Stimulated activated CD4-positive, alpha-beta T cell treated with anti-CD3 and anti-CD28 coated beads, Interleukin-15, amount 100 ng/mL, for 24 hours (primary cell): ENCODE measurements at regions not wholly inside any gene's neighbourhood (a gene's known extent, or its start where the extent isn't known, plus 50 kb on each side); places are given as distances from the start of the nearest gene placed in this dataset.
"Not testable (repeated sequence)": the region's sequence is repeated elsewhere in the genome, so short reads cannot be mapped to it uniquely, and the experiment has no call there.

Experiments used
- DNase-seq: peaks from one replicate; pipeline ENCODE4 v3.0.0-alpha.2; 2020

DNA sequence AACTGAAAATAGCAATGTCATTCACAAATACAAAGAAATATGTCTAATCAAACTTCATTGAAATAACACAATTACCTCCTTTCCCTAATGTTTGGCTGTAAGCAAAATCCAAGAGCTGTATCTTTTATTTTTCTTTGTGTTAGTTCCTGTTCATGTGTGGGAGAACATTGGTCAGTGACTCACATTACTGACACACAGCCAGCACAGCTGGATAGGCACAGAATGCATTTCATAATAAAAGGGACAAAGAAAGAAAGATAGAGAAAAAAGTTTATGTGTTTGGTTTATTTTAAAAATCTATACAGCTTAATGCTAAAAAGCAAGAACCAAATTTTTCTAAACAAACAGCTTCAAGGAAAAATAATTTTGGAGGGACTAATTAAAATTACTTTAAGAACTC lies 185.6 kb upstream of the COL3A1 start:
- DNase-seq: no peak

DNA sequence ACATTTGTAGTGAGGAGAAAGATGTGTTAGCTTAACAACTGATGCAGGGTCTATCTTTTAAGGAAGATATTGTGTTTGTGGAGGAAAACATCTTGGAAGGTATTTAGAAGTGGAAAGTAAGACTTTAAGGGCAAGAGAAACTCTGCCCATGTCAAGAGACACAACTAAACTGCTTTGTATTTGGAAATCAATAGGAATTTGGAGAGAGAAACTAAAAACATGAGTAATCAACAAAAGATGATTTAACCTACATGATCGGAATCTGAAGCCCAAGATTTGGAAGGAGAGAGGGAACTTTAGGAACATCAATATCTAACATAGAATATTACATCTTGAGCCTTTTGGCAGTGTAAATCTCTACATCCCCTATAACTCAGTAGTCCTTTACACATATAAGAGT lies 184.2 kb upstream of the COL3A1 start:
- DNase-seq: no peak

DNA sequence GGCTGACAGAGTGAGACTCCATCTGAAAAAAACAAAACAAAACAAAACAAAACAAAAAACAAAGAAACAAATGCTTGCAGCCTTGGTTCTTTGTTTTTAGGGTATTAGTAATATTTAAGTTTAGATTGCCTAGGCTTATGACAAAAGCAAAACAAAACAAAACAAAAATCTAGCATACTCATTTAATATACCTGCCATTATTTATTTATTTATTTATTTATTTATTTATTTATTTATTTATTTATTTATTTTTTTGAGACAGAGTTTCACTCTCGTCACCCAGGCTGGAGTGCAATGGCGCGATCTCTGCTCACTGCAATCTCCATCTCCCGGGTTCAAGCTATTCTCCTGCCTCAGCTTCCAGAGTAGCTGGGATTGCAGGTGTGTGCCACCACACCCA lies 179.7 kb upstream of the COL3A1 start:
- not testable (repeated sequence) for DNase-seq

DNA sequence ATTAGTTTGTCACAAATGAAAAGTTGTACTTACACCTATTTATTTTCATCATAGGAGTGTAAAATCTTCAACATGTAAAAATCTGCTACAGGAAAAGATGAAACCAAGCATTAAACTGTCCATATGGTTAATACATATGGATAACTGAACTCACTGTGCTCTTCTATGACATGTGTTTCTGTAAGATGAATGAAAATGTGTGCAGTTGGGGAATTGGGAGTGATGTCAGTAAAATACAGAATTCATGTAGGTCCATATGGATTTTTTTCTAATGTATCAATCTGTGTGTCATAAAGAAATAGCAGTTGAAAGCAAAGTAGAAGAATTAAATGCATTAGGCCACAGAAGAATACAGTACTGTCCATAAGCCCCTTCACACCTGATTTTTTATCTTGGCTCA lies 178.4 kb upstream of the COL3A1 start:
- no peak for DNase-seq

- no peak for DNase-seq
Measured at GRCh38 chr2:188797371-188797770, 176.8 kb upstream of the COL3A1 start.

DNA sequence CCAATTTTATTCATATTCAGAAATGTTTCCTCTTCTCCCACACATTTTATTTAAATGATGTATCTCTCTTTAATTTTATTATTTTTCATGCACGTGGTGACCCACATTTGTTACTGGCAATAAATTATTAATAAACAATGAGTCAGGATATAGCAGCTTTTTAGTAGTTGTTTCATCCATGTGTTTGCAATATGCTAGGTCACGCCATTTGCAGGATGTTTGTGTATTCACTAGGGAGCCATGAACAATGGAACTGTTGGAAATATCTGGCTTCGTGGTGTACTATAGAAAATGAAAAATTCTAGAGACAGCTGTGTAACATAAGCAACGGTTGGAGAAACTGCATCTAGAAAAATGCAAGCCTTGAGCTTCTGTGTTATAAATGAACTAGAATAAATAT lies 176.0 kb upstream of the COL3A1 start:
- no peak for DNase-seq

DNA sequence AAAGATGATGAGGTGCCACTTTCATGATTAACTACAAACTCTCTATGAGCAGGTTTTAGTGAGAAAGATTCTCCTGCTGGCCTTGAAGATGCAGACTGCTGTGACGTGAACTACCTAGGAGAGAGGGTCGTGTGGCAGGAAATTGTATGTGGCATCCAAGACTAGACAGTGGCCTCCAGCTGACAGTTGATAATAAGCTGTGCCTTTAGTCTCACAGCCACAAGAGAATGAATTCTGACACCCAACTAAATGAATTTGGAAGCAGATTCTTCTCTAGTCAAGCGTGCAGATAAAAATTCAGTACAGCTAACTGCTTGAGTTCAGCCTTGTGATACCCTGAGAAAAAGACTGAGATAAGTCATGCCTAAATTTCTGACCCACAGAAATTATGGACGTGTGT lies 169.0 kb upstream of the COL3A1 start:
- no peak for DNase-seq

DNA sequence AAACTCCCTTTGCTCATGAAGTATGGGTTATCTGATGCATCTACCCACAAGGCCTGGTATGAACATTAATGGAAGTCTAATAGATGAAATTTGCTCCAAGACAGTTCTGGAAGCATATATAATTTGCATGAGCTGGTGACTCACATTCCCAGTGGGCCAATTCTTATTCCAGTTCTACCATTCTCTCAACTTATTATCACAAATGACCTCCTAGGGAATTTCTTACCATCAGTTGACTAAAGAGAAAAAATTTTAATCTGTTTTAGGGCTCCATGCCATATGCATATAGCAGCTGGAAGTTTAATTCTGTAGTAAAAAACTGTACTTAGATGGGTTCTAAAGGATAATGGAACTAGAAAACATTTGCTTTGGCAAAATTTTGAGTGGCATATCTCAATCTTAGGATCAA lies 165.2 kb upstream of the COL3A1 start:
- no peak for DNase-seq

GRCh38 chr2:188810586-188810985 lies 163.6 kb upstream of the COL3A1 start:
- no peak for DNase-seq

- no peak for DNase-seq
Measured at GRCh38 chr2:188811522-188811921, 162.7 kb upstream of the COL3A1 start.

GRCh38 chr2:188813315-188813714 lies 160.9 kb upstream of the COL3A1 start:
- DNase-seq: no peak

GRCh38 chr2:188813857-188814256 lies 160.3 kb upstream of the COL3A1 start:
- no peak for DNase-seq

DNA sequence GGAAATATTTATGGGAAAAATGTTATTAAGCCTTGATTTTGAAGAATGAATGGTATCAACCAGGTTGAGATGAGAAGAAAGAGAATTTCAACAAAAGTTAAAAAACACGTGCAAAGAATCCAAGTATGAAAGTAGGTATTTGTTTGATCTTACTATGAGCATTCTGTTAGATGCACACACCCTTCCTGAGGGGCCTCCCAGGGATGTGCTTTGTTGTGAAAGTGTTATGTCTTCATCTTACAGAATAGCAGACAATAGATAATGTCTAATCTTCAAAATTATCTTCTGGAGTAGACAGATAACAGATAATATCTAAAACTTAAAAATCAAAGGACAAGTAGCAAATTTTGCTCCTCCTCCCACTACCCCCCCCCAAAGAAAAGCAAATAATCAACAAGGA lies 155.2 kb upstream of the COL3A1 start:
- no peak for DNase-seq

- no peak for DNase-seq
Measured at GRCh38 chr2:188819792-188820191, 154.4 kb upstream of the COL3A1 start.

- no peak for DNase-seq
Measured at GRCh38 chr2:188820576-188820975, 153.6 kb upstream of the COL3A1 start.

GRCh38 chr2:188824125-188824524 lies 150.0 kb upstream of the COL3A1 start:
- no peak for DNase-seq

GRCh38 chr2:188833331-188833730 lies 140.8 kb upstream of the COL3A1 start:
- DNase-seq: no peak

GRCh38 chr2:188833799-188834198 lies 140.4 kb upstream of the COL3A1 start:
- DNase-seq: no peak

DNA sequence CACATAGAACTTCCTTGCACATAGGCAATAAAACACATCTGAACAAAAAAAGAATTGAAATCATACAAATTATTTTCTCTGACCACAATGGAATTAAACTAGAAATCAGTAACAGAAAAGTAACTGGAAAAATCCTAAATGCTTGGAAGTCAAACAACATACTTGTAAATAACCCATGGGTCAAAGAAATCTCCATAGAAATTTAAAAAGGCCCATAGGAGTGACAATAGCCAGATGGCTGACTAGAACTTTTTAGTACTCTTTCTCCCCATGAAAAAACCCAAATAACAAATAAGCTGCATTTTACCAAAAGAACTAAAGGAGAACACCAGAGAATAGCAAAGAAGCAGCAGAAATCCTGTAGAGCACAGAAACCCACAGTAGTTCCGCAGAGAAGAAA lies 139.2 kb upstream of the COL3A1 start:
- DNase-seq: no peak

- DNase-seq: no peak
Measured at GRCh38 chr2:188835821-188836220, 138.4 kb upstream of the COL3A1 start.

DNA sequence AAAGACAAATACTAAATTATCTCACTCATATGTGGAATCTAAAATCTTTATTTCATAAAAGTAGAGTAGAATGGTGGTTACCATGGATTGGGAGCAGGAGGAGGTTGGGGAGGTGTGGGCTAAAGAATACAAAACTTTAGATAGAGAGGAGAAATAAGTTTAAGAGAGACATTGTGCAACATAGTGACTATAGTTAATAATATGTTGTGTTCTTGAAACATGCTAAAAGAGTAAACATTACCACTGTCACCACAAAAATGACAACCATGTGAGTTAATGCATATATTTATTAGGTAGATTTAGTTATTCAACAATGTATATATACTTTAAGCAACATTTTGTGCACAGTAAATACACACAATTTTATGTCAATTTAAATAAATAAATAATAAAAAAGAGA lies 128.5 kb upstream of the COL3A1 start:
- DNase-seq: no peak

DNA sequence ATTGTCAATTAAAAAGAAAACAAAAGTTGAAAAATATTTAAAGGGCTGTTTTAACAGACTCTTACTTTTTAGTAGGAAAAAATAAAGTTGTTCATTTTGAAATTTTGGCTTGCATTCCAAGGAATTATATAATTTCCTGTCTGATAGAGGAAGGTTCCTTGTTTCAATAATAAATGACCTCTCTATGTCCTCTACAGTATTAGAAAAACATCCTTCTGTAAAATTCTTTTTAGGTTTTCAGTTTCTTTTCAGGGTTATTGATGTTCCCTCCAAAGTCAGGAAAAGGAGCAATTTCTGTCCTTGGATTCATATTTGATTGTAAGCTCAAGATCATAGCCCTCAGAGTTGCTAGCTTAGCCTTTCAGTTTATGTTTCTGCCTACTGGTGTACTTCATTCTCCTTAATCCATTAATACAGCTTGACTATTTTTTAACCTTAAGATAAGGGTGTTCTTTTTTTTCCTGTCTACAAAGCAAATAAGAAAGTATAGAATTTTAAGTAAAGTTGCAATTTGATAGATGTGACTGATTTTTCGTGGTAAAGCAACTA lies 125.2 kb upstream of the COL3A1 start:
- DNase-seq: no peak

DNA sequence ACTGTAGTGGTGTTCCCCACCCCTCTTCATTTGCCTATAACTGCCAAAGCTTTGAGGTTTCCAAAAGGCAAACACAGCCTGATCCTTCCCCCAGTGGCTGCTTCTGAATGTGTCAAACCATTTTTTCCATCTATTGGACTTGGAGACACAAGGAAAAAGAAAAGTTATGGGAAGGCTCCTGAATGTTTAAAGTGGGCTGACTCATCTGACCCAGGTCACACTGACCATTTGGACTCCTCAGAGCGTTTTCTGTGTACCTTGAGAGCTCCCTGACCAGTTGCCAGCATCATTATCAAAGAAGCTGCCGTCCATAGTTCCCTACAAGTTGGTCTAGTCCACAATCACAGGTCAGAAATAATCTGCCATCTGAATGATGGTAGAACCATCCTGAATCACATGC lies 123.4 kb upstream of the COL3A1 start:
- no peak for DNase-seq

DNA sequence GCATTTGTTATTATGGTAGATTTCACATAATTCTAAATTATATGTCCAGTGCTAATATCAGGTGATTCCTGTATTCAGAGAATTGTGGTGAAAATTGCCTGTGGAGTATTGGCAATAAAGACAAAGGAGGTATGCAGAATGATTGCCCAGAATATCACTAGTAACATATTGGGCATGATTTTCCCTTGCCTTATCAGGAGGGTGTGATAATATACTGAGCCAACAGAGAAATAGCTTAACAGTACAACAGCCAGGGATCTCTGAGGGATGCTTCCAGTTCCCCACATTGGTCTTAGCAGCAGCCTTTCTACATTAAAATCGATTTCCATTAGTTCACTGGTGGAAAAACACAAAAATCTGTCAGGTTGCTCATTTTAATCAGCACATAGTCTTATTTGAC lies 122.9 kb upstream of the COL3A1 start:
- no peak for DNase-seq

GRCh38 chr2:188851826-188852225 lies 122.3 kb upstream of the COL3A1 start:
- no peak for DNase-seq

DNA sequence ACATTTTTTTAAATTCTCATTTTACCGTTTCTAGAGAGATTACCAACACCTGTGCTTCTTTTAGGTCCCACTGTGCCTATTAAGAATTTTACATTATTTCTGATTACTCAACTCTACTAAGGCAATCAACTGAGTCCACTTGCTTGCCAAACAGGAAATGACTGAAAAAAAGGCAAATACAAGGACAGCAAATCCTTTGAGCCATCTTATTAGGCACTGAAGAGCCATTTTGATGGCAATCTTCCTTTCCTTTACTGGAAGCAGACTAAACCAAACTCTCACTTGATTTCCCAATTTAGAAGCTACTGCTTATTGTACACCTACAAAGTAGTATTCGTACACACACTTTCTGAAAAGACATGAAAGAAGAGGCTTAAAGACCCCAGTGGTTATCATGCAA lies 121.4 kb upstream of the COL3A1 start:
- no peak for DNase-seq
